Activated naive CD8-positive, alpha-beta T cell treated with anti-CD3 and anti-CD28 coated beads, Interleukin-2, amount 50 U/mL, for 24 hours (primary cell): ENCODE measurements at regions not wholly inside any gene's neighbourhood (a gene's known extent, or its start where the extent isn't known, plus 50 kb on each side); places are given as distances from the start of the nearest gene placed in this dataset.

Experiments
- ATAC-seq: fragments of 150-1000 bp; cut with Tn5 transposase; one replicate; pipeline ENCODE4 v1.10.0; 2021
- DNase-seq: peaks from one replicate; pipeline ENCODE4 v3.0.0; 2021
- H3K27ac Mint-ChIP-seq: one replicate; pipeline ENCODE4 v1.8.0; 2021; ENCODE audit warnings: mild to moderate bottlenecking, mixed read lengths
- H3K27me3 Mint-ChIP-seq: one replicate; pipeline ENCODE4 v1.8.0; 2021; ENCODE audit warnings: mixed read lengths
- H3K36me3 Mint-ChIP-seq: one replicate; pipeline ENCODE4 v1.8.0; 2021; ENCODE audit warnings: low read depth, mixed read lengths
- H3K4me1 Mint-ChIP-seq: one replicate; pipeline ENCODE4 v1.8.0; 2021; ENCODE audit warnings: mixed read lengths
- H3K4me3 Mint-ChIP-seq: one replicate; pipeline ENCODE4 v1.8.0; 2021; ENCODE audit warnings: mild to moderate bottlenecking, moderate library complexity, mixed read lengths
- H3K9me3 Mint-ChIP-seq: one replicate; pipeline ENCODE4 v1.8.0; 2021; ENCODE audit warnings: mixed read lengths

GRCh38 chr21:34205811-34206571, 132.6 kb downstream of the MRPS6 start:
- H3K4me3 Mint-ChIP-seq: no peak overlapping the region
- H3K36me3 Mint-ChIP-seq: no peaks in the 10 kb centered on the region
- no peak for ATAC-seq
- no peak overlapping the region for H3K27ac Mint-ChIP-seq
- H3K4me1 Mint-ChIP-seq: peaks cover 27% of the 10 kb centered on the region
- DNase-seq: no peak
- H3K27me3 Mint-ChIP-seq: peaks cover 2% of the 10 kb centered on the region
- peaks cover 17% of the 10 kb centered on the region for H3K9me3 Mint-ChIP-seq

DNA sequence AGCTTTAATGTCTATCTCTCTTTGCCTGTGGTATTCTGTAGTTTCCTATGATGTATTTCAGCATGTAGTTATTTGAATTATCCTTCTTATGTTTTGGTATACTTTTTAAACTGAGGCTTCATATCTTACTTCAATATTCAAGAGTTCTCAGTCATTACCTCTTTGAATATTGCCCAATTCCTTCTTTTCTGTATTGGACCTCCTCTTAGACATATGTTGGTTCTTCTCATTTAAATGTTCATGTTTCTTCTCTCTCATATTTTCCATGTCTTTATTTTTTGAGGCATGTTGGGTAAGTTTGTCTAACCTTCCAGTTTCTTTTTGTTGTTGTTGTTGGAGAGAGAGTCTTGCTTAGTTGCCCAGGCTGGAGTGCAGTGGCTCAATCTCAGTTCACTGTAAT, 140.6 kb downstream of the MRPS6 start:
- DNase-seq: no peak
- no peak for ATAC-seq
- Mint-ChIP-seq H3K36me3 (peaks cover 2% of the 10 kb centered on the region), H3K27ac (no peak overlapping the region), H3K9me3 (peaks cover 24% of the 10 kb centered on the region), H3K4me3 (no peak overlapping the region), H3K27me3 (no peaks in the 10 kb centered on the region), H3K4me1 (peaks cover under 1% of the 10 kb centered on the region)

DNA sequence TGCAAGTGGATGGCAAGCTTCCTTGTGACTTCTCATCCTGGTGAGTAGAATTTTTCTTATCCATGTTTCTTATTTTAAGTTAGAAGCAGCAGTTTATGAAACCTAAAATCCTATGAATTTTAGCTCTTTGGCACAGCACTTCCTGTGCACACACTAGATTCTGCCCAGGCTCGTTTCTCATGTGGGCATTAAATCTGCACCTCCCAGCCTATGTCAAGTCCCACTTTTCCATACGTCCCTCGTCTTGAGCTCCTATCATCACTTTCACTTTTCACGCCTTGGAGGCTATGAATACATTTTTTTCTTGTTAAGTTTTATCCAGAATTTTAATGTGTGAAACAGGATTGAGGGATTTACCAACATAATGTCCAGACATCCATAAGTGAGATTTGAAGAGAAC, 142.1 kb downstream of the MRPS6 start:
- H3K27ac Mint-ChIP-seq: no peak overlapping the region

GRCh38 chr21:34215911-34216717, 142.7 kb downstream of the MRPS6 start:
- Mint-ChIP-seq H3K9me3 (peaks cover 9% of the 10 kb centered on the region), H3K27me3 (no peaks in the 10 kb centered on the region), H3K27ac (no peak overlapping the region), H3K4me3 (no peak overlapping the region), H3K4me1 (peaks cover 6% of the 10 kb centered on the region), H3K36me3 (peaks cover 2% of the 10 kb centered on the region)
- no peak for ATAC-seq
- no peak for DNase-seq

More for the DNA sequence above, 142.1 kb downstream of the MRPS6 start:
- DNase-seq (no peak), ATAC-seq (no peak)
- Mint-ChIP-seq H3K36me3 (peaks cover 2% of the 10 kb centered on the region), H3K4me3 (no peak overlapping the region), H3K27me3 (no peaks in the 10 kb centered on the region), H3K9me3 (peaks cover 11% of the 10 kb centered on the region), H3K4me1 (no peaks in the 10 kb centered on the region)

DNA sequence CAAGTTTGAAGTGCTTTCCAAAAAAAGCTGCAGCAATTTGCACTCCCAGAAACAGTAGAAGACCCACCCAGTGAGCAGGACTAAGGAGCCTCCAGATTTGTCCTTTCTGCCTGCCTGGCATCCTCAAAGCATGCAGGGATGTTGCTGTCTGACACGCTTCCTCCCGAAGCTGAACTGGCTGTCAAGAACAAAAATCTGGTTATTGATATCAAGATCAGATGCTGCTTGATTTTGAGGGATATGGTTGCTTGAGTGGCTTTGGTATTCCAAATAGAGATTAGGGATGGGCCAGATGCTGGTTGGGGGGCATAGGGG, 143.3 kb downstream of the MRPS6 start:
- Mint-ChIP-seq H3K4me1 (peaks cover 8% of the 10 kb centered on the region), H3K27ac (no peak overlapping the region), H3K9me3 (peaks cover 6% of the 10 kb centered on the region), H3K27me3 (no peaks in the 10 kb centered on the region), H3K36me3 (peaks cover 2% of the 10 kb centered on the region), H3K4me3 (no peak overlapping the region)
- ATAC-seq: no peak
- no peak for DNase-seq

DNA sequence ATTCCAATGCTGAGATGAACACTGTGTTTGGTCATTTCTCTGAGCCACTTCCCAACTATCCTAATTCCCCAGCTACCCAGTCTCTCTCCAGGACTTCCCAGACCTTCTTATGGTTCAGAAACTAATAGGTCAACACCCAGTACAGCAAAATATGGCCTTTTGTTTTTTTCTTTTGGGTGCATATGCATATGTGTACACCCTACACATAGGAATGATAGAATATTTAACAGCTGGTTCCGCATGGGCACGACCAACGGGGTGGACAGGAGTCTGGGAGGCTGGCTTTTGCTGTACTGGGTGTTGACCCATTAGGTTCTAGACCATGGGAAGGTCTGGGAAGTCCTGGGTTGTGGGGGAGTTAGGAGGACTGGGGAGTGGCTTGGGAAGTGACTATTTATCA, 143.9 kb downstream of the MRPS6 start:
- DNase-seq (no peak), ATAC-seq (no peak)
- no peak overlapping the region for H3K27ac Mint-ChIP-seq

DNA sequence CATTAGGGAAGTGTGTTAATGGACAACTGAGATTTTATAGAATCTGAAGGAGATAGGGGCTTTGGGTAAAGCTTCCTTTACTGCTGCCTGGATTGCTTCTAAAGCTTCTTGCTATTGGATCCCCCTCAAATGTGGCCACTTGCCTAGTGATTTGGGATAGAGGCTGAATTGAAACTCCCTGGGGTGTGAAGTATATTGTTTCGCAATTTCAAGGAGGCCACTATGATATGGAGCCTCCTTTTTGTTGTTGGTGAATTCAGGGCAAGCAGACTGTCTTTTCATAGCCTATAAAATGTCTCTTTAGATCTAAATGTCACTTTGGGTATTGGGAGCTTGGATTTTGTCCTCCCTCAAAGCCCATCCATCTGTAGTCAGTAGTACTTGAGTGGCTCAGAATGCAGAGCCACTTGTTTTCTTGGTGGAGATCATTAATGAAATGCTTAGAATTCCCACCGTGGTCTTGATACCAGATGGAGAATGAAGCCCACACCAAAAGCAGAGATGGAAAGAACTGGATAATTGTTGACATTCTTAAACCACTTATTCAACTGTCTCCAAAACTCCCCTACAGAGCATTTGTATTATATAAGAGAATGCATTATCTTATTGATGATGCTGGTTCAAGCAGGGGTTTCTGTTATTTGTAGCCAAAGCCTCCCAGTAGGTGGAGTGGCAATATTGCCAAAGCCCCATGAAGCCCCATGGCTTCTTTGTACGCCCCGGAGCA, 144.3 kb upstream of the KCNE2 start:
- no peak overlapping the region for H3K27ac Mint-ChIP-seq
- H3K27me3 Mint-ChIP-seq: no peaks in the 10 kb centered on the region
- H3K4me3 Mint-ChIP-seq: no peak overlapping the region
- H3K36me3 Mint-ChIP-seq: no peaks in the 10 kb centered on the region
- DNase-seq: no peak
- H3K9me3 Mint-ChIP-seq: no peaks in the 10 kb centered on the region
- ATAC-seq: no peak
- peaks cover 8% of the 10 kb centered on the region for H3K4me1 Mint-ChIP-seq

More for the DNA sequence above, 143.9 kb downstream of the MRPS6 start:
- H3K9me3 Mint-ChIP-seq: peaks cover 6% of the 10 kb centered on the region
- peaks cover 8% of the 10 kb centered on the region for H3K4me1 Mint-ChIP-seq
- no peaks in the 10 kb centered on the region for H3K27me3 Mint-ChIP-seq
- H3K36me3 Mint-ChIP-seq: peaks cover 2% of the 10 kb centered on the region
- no peak overlapping the region for H3K4me3 Mint-ChIP-seq

DNA sequence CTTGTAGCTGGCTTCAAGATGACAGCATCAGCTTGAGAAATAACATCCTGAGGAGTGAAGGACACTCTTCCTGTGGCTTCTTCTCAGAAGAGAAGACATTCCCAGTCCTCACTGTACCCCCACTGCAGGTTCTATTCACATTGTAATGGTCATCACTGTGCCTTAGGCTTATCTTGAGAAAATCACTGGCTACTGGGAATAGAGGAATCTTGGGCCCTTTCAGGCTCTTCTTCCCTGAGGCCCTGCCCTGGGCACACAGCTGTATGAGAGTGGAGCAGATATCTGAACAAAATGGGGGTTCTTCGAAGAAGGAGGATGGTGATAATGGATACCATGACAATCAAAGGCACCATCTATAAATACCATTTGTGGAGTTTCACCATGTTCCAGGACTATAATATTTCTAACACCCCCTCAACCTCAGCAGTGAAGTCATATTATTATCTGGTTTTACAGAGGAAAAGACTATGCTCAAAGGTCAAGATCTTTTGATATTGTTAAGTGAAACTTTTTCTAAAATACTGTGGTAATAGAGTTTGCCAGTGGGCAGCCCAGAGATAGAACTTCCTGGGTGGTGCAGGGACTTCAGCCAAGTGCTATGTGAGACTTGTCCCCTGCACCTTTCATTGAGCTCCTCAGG, 143.1 kb upstream of the KCNE2 start:
- peak; percentile 65 for ATAC-seq
- no peak for DNase-seq
- Mint-ChIP-seq H3K9me3 (no peaks in the 10 kb centered on the region), H3K36me3 (no peaks in the 10 kb centered on the region), H3K4me1 (peaks cover 8% of the 10 kb centered on the region), H3K4me3 (no peak overlapping the region), H3K27ac (peak overlapping the region; percentile 46), H3K27me3 (no peaks in the 10 kb centered on the region)

- Mint-ChIP-seq H3K27me3 (no peaks in the 10 kb centered on the region), H3K4me1 (peaks cover 8% of the 10 kb centered on the region)
- ATAC-seq: no peak
Observed at GRCh38 chr21:34221331-34222030, 142.3 kb upstream of the KCNE2 start.

GRCh38 chr21:34222031-34222335, 141.8 kb upstream of the KCNE2 start:
- no peaks in the 10 kb centered on the region for H3K27me3 Mint-ChIP-seq
- H3K27ac Mint-ChIP-seq: no peak overlapping the region
- no peak for DNase-seq
- peaks cover 8% of the 10 kb centered on the region for H3K4me1 Mint-ChIP-seq
- no peaks in the 10 kb centered on the region for H3K36me3 Mint-ChIP-seq
- H3K9me3 Mint-ChIP-seq: no peaks in the 10 kb centered on the region
- H3K4me3 Mint-ChIP-seq: no peak overlapping the region
- ATAC-seq: no peak

More at GRCh38 chr21:34221331-34222030, 142.3 kb upstream of the KCNE2 start:
- Mint-ChIP-seq H3K27ac (peak overlapping the region; percentile 46), H3K4me3 (no peak overlapping the region), H3K36me3 (no peaks in the 10 kb centered on the region), H3K9me3 (no peaks in the 10 kb centered on the region)
- DNase-seq: no peak

DNA sequence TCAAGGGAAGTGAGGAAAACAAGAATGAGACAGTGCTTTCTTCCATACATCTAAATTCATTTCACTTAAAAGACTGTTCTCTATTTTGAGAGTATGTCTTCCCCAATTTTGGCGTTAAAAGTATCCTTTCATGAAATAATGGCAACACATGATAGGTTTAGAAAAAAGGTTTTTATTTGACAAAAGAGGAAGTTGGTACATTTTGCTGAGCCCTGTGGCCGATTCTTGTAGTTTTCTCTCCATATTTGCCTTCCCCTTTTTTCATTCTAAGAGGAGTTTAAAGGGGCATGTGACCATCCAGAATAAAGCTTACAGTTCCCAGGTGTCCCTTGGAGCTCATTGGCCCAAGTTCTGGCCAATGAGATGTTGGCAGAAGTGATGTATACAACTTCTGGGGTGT, 140.4 kb upstream of the KCNE2 start:
- no peaks in the 10 kb centered on the region for H3K9me3 Mint-ChIP-seq
- no peak overlapping the region for H3K4me3 Mint-ChIP-seq
- DNase-seq: no peak
- H3K4me1 Mint-ChIP-seq: peaks cover 8% of the 10 kb centered on the region
- no peak overlapping the region for H3K27ac Mint-ChIP-seq
- no peak for ATAC-seq
- H3K36me3 Mint-ChIP-seq: no peaks in the 10 kb centered on the region
- no peaks in the 10 kb centered on the region for H3K27me3 Mint-ChIP-seq

DNA sequence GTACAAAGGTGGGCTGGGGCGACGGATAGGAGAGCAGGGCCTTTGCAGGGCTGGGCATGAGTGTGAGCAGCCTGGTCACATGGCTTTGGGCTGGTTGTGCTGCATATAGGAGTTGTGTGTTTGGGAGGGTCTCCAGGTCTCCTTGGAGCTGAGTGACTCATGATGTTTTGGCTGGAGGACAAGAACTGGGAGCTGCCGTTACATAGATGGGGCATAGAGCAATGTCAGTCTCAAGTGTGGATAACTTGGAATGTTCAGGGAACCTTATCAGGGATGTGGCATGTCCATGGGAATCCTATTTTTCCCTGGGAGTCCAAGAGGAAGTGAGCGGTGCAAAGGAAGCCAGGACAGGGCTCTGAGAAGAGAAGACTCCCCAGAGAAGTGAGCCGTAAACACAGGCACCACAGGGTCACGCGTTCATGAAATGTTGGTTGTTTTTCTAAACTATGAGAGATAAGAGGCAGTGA, 136.4 kb upstream of the KCNE2 start:
- no peaks in the 10 kb centered on the region for H3K27me3 Mint-ChIP-seq
- H3K27ac Mint-ChIP-seq: no peak overlapping the region
- H3K9me3 Mint-ChIP-seq: no peaks in the 10 kb centered on the region
- H3K4me1 Mint-ChIP-seq: no peaks in the 10 kb centered on the region
- DNase-seq (no peak), ATAC-seq (no peak)
- H3K36me3 Mint-ChIP-seq: no peaks in the 10 kb centered on the region
- no peak overlapping the region for H3K4me3 Mint-ChIP-seq

DNA sequence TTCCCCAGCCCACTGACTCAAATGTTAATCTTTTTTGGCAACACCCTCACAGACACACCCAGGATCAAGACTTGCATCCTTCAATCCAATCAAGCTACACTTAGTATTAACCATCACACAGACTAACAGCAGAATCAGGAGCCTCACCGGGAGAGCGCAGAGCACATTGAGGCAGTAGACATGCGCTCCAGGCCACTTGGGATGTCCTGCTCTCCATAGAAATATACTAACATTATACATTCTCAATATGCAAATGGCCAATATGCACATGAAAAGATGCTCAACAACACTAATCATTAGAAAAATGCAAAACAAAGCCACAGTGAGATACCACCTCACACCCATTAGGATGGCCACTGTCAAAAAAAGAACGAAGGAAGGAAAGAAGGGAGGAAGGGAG, 135.0 kb upstream of the KCNE2 start:
- no peak for ATAC-seq
- Mint-ChIP-seq H3K27me3 (no peaks in the 10 kb centered on the region), H3K9me3 (no peaks in the 10 kb centered on the region), H3K36me3 (no peaks in the 10 kb centered on the region), H3K4me3 (no peak overlapping the region), H3K4me1 (no peaks in the 10 kb centered on the region), H3K27ac (no peak overlapping the region)
- DNase-seq: no peak

GRCh38 chr21:34229353-34229752, 134.5 kb upstream of the KCNE2 start:
- ATAC-seq: no peak
- Mint-ChIP-seq H3K27ac (no peak overlapping the region), H3K36me3 (no peaks in the 10 kb centered on the region), H3K4me3 (no peak overlapping the region), H3K4me1 (no peaks in the 10 kb centered on the region), H3K27me3 (no peaks in the 10 kb centered on the region), H3K9me3 (no peaks in the 10 kb centered on the region)
- no peak for DNase-seq
